Stimulated activated CD8-positive, alpha-beta memory T cell treated with anti-CD3 and anti-CD28 coated beads, Interleukin-7, amount 100 ng/mL, for 48 hours (primary cell): ENCODE measurements at regions not wholly inside any gene's neighbourhood (a gene's known extent, or its start where the extent isn't known, plus 50 kb on each side); places are given as distances from the start of the nearest gene placed in this dataset.

ENCODE experiments used
- DNase-seq, 2 donors: peaks; one replicate each; pipeline ENCODE4 v3.0.0-alpha.2; 2020; ENCODE audit warnings: low read depth in 1 of 2; ENCODE audit errors: extremely low read depth in 1 of 2

DNA sequence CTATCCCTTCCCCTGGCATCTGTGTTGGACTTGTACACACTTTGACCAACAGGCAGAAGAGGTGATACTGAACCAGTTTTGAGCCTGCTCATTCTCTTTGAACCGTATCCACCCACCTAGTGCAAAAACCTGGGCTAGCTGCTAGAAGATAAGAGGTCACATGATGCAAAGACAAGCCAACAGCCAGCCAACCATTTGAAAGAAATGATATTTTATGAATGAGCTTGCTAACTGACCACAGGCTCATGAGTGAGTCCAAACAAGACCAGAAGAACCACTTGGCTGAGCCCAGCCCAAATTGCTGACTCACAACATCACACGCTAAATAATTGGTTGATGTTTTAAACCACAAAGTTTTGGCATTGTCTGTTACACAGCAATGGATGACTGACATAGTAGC lies 74.0 kb upstream of the CTNNB1 start:
- DNase-seq: no peak

- no peak for DNase-seq
Observed at GRCh38 chr3:41126472-41126871, 72.8 kb upstream of the CTNNB1 start.

GRCh38 chr3:41126961-41127360 lies 72.3 kb upstream of the CTNNB1 start:
- DNase-seq: no peak

- no peak for DNase-seq
Observed at GRCh38 chr3:41127414-41127813, 71.9 kb upstream of the CTNNB1 start.

- no peak for DNase-seq
Observed at GRCh38 chr3:41129731-41130130, 69.6 kb upstream of the CTNNB1 start.

DNA sequence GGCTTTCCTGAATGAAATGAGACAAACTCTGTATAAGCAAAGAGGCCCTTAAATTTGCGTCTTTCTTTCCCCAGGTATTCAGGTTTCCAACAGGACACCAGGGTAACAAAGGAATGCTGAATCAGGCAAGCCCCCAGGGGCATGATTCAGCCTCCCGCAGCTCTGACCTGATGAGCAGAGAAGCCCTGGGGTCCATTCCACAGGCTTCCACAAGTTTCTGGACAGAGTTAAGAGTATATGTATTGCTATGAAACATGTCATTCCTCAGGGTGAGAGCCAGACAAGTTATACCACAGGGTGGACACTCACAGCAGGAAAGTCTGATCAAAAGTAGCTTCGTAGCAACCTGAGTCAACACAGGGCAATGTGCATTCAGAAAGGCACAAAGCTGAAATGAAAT lies 68.1 kb upstream of the CTNNB1 start:
- no peak for DNase-seq

DNA sequence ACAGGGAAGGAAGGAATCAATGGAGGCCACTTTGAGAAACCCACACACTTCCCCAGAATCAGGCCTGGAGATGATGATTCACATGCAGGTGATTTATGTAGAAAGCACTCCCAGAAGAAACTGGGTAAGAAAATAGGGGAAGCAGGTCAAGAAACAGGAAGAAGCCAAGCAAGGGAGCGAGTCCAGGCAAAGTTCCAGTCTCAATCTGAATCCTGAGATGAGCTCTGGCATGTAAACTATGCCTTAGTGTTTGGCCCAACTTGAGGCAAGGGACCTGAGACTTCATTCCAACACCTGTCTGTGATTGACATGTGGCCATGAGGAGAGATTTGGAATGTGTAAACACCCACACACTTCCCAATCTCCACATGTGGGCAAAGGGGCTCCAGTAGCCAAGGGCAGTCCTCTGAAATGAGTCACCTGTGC lies 61.6 kb upstream of the CTNNB1 start:
- no peak for DNase-seq

DNA sequence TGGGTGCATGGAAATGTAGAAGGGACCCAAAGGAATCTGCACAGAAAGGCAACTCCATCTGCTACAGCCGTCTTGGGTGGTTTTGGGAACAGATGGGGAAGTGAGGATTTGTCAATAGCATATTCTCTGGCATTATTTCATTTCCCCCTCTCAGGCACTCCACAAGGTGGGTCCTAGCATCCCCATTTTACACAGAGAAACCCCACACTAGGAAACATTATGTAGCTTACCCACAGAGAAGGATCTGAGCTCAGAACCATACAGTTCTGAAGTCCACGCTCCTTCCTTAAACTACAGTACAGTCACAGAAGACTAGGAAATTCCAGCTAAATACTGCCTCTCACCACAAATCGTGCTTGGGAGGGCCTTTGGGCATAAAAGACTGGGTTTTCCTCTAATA lies 61.2 kb upstream of the CTNNB1 start:
- no peak for DNase-seq

GRCh38 chr3:41138601-41139000 lies 60.7 kb upstream of the CTNNB1 start:
- DNase-seq: no peak

GRCh38 chr3:41140242-41140641 lies 59.1 kb upstream of the CTNNB1 start:
- no peak for DNase-seq

DNA sequence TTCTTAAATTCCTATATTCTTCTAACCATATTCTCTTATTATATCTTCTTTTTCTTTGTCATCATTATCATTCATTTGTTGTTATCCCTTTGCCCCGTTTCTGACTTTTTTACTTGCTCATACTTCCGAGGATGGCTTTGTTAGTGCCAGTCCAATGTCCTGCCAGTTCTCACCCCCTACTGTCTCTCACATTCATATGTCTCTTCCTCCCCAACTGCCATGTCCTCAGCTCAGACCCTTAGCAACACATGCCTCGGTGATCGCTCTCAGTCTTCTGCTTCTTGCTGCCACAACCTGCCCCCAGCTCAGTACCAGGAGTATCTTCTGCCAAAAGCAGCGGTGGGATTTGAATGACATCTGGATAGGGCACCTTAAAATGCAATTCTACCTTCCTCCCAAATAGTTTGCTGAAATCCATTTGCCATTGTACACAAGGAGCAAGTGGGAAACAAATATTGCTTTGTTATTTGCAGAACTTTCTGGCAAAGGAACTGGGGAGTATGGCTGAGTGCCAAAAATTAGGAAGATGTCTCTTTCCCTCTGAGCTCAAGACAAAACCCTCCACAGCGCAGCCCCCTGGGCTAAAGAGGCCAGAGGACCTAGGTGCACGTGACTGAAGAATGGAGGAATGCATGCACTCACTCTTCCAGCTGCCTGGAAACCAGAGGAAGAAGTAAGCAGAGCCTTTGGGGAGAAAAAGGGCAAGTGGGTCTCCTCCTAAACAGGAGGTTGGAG lies 57.7 kb upstream of the CTNNB1 start:
- DNase-seq: no peak

GRCh38 chr3:41143421-41144031 lies 55.8 kb upstream of the CTNNB1 start:
- no peak for DNase-seq

DNA sequence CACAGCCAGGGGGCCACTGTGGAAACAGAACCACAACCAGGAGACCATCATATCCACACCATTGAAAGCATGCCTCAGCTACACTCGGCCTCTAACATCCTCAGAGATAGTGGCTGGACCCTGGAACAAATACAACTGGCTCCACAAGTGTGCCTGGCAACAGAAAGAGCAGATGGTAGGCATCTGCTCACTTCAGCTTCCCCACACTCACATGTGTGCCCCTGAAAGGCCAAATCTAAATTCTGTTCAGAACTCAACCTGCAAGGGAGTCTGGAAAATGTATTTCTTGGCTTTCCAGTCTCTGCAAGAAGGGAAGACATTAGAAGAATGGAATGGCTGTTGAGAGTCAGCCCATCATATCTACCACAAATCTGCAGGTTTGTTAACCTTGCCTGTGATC lies 54.7 kb upstream of the CTNNB1 start:
- DNase-seq: no peak

GRCh38 chr3:41148478-41148877 lies 50.8 kb upstream of the CTNNB1 start:
- no peak for DNase-seq

DNA sequence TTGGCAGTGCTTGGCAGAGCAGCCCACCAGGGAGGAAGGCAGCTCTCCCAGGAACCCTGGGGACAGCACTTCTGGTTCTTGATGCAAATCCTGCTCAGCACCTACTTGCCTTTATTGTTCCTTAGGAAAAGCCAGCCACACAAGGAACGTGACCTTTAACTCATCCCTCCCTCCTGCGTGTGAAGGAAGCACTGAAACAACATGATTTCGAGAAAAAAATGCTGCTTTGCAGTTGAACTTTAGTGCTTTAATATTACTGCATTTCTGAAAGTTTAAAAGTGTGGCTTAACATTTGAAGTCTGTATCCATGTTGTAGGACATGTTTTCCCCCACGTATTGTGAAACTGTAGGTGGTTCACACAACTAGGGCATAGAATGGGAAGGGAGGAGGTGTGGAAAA lies 50.4 kb upstream of the CTNNB1 start:
- no peak for DNase-seq
